GM18511 (cell line): ENCODE measurements at regions not wholly inside any gene's neighbourhood (a gene's known extent, or its start where the extent isn't known, plus 50 kb on each side); places are given as distances from the start of the nearest gene placed in this dataset.
A peak's percentile ranks its signal among the peaks of the same experiment; 100 is the strongest.

Source experiments
- ATAC-seq: cut with Tn5 transposase; IDR thresholded peaks from one replicate; pipeline ENCODE4 v1.9.1; 2021; ENCODE audit warnings: mild to moderate bottlenecking, moderate library complexity; ENCODE audit not compliant: unreplicated experiment

- no peak for ATAC-seq
These were observed 1174.7 kb upstream of the MAP3K7 start for GRCh38 chr6:91761621-91762020.

GRCh38 chr6:91754691-91755090 lies 1167.8 kb upstream of the MAP3K7 start:
- ATAC-seq: no peak

- ATAC-seq: no peak
These were observed 1164.7 kb upstream of the MAP3K7 start for GRCh38 chr6:91751526-91751925.

- ATAC-seq: no peak
These were observed 1157.7 kb upstream of the MAP3K7 start for GRCh38 chr6:91744566-91744965.

GRCh38 chr6:91743756-91744155 lies 1156.9 kb upstream of the MAP3K7 start:
- ATAC-seq: no peak

- no peak for ATAC-seq
These were observed 1145.1 kb upstream of the MAP3K7 start for GRCh38 chr6:91731939-91732338.

GRCh38 chr6:91730710-91731109 lies 1143.8 kb upstream of the MAP3K7 start:
- ATAC-seq: peak; percentile 65

GRCh38 chr6:91720324-91720723 lies 1133.5 kb upstream of the MAP3K7 start:
- ATAC-seq: no peak

- peak; percentile 66 for ATAC-seq
These were observed 1132.5 kb upstream of the MAP3K7 start for GRCh38 chr6:91719414-91719813.

- peak; percentile 77 for ATAC-seq
These were observed 1131.3 kb upstream of the MAP3K7 start for GRCh38 chr6:91718198-91718597.

- no peak for ATAC-seq
These were observed 1130.2 kb upstream of the MAP3K7 start for GRCh38 chr6:91717094-91717493.

GRCh38 chr6:91716361-91716760 lies 1129.5 kb upstream of the MAP3K7 start:
- no peak for ATAC-seq

- ATAC-seq: no peak
These were observed 1128.4 kb upstream of the MAP3K7 start for GRCh38 chr6:91715171-91715805.

GRCh38 chr6:91713911-91714310 lies 1127.0 kb upstream of the MAP3K7 start:
- ATAC-seq: no peak

GRCh38 chr6:91711518-91711917 lies 1124.6 kb upstream of the MAP3K7 start:
- no peak for ATAC-seq

GRCh38 chr6:91710342-91710741 lies 1123.5 kb upstream of the MAP3K7 start:
- no peak for ATAC-seq

GRCh38 chr6:91708534-91708933 lies 1121.7 kb upstream of the MAP3K7 start:
- ATAC-seq: no peak

GRCh38 chr6:91705646-91706045 lies 1118.8 kb upstream of the MAP3K7 start:
- no peak for ATAC-seq

GRCh38 chr6:91704531-91704930 lies 1117.7 kb upstream of the MAP3K7 start:
- peak; percentile 45 for ATAC-seq

GRCh38 chr6:91697010-91697695 lies 1110.3 kb upstream of the MAP3K7 start:
- peak; percentile 65 for ATAC-seq

- no peak for ATAC-seq
These were observed 1108.3 kb upstream of the MAP3K7 start for GRCh38 chr6:91695221-91695620.

GRCh38 chr6:91694016-91694654 lies 1107.3 kb upstream of the MAP3K7 start:
- ATAC-seq: no peak
